HEK293 (cell line): ENCODE measurements at regions not wholly inside any gene's neighbourhood (a gene's known extent, or its start where the extent isn't known, plus 50 kb on each side); places are given as distances from the start of the nearest gene placed in this dataset.

Experiments used
- CTCF ChIA-PET: fragments of 350-600 bp; formaldehyde crosslinking; extraction: SDS; loops from one replicate; lab custom pipeline; 2021; ENCODE audit warnings: antibody characterized with exemption; lab: Yijun Ruan, JAX
- POLR2A ChIA-PET: fragments of 300-600 bp; formaldehyde crosslinking; extraction: SDS; loops from one replicate; lab custom pipeline; 2020; ENCODE audit warnings: antibody characterized with exemption, inconsistent platforms; lab: Yijun Ruan, JAX
- H3K27ac ChIP-seq: fragments of 200-500 bp; sonication (Bioruptor generic); 2 replicates; pipeline ENCODE4 v1.5.1; 2014; ENCODE audit warnings: low read depth, low read length, control low read depth, inconsistent platforms; ENCODE audit errors: extremely low read depth
- H3K36me3 ChIP-seq, 2 experiments: fragments of 200-500 bp in 1 of 2; sonication (Bioruptor generic) in 1 of 2; 1 replicate in 1 of 2; 2 replicates in 1 of 2; pipeline ENCODE4 v1.5.1; 2014 to 2017; ENCODE audit warnings: inconsistent platforms in 2 of 2, low read length in 2 of 2; ENCODE audit not compliant: control insufficient read depth in 2 of 2, insufficient read depth in 1 of 2
- H3K4me1 ChIP-seq: fragments of 200-500 bp; sonication (Bioruptor generic); 2 replicates; pipeline ENCODE4 v1.5.1; 2014; ENCODE audit warnings: mild to moderate bottlenecking, low read length, inconsistent platforms; ENCODE audit not compliant: control insufficient read depth, insufficient read depth
- H3K4me3 ChIP-seq: 2 replicates; pipeline ENCODE4 v1.5.1; 2011; ENCODE audit warnings: low read depth, mild to moderate bottlenecking, control low read depth, low read length, moderate library complexity
- H3K9me3 ChIP-seq: fragments of 200-500 bp; sonication (Bioruptor generic); 2 replicates; pipeline ENCODE4 v1.5.1; 2014; ENCODE audit warnings: low read depth, low read length, inconsistent platforms; ENCODE audit not compliant: control insufficient read depth, insufficient read depth
- PRDM6 ChIP-seq: fragments of 450-650 bp; formaldehyde crosslinking; IDR thresholded peaks from 2 replicates; pipeline ENCODE4 v1.5.1; 2017; ENCODE audit warnings: missing biosample characterization, missing genetic modification characterization
- SP3 ChIP-seq: fragments of 450-650 bp; formaldehyde crosslinking; IDR thresholded peaks from 2 replicates; pipeline ENCODE4 v1.5.1; 2016; ENCODE audit warnings: missing biosample characterization, missing genetic modification characterization
- ZBTB48 ChIP-seq: fragments of 450-650 bp; formaldehyde crosslinking; IDR thresholded peaks from 2 replicates; pipeline ENCODE4 v1.5.1; 2016; ENCODE audit warnings: missing biosample characterization, missing genetic modification characterization
- ZEB2 ChIP-seq: fragments of 450-650 bp; formaldehyde crosslinking; IDR thresholded peaks from 2 replicates; pipeline ENCODE4 v1.5.1; 2016; ENCODE audit warnings: missing biosample characterization, missing genetic modification characterization
- ZNF140 ChIP-seq: fragments of 450-650 bp; formaldehyde crosslinking; IDR thresholded peaks from 2 replicates; pipeline ENCODE4 v1.5.1; 2016; ENCODE audit warnings: missing biosample characterization, missing genetic modification characterization
- ZNF18 ChIP-seq: fragments of 450-650 bp; formaldehyde crosslinking; IDR thresholded peaks from 2 replicates; pipeline ENCODE4 v1.5.1; 2016; ENCODE audit warnings: missing biosample characterization, missing genetic modification characterization
- ZNF19 ChIP-seq: fragments of 450-650 bp; formaldehyde crosslinking; IDR thresholded peaks from 2 replicates; pipeline ENCODE4; 2016; ENCODE audit warnings: missing biosample characterization, missing genetic modification characterization, low read depth
- ZNF23 ChIP-seq: fragments of 450-650 bp; formaldehyde crosslinking; IDR thresholded peaks from 2 replicates; pipeline ENCODE4 v1.5.1; 2016; ENCODE audit warnings: missing biosample characterization, missing genetic modification characterization, borderline replicate concordance
- ZNF335 ChIP-seq: fragments of 450-650 bp; formaldehyde crosslinking; conservative IDR thresholded peaks from 2 replicates; pipeline ENCODE4 v1.5.1; 2016; ENCODE audit warnings: missing biosample characterization, missing genetic modification characterization
- ZNF488 ChIP-seq: fragments of 450-650 bp; formaldehyde crosslinking; IDR thresholded peaks from 2 replicates; pipeline ENCODE4 v1.5.1; 2016; ENCODE audit warnings: missing biosample characterization, missing genetic modification characterization
- ZNF501 ChIP-seq: fragments of 450-650 bp; formaldehyde crosslinking; IDR thresholded peaks from 2 replicates; pipeline ENCODE4 v1.5.1; 2016; ENCODE audit warnings: missing biosample characterization, missing genetic modification characterization
- ZNF510 ChIP-seq: fragments of 450-650 bp; formaldehyde crosslinking; IDR thresholded peaks from 2 replicates; pipeline ENCODE4 v1.5.1; 2018; ENCODE audit warnings: mild to moderate bottlenecking, missing genetic modification characterization, missing biosample characterization; ENCODE audit not compliant: insufficient replicate concordance
- ZNF610 ChIP-seq: fragments of 450-650 bp; formaldehyde crosslinking; IDR thresholded peaks from 2 replicates; pipeline ENCODE4 v1.5.1; 2016; ENCODE audit warnings: missing biosample characterization, missing genetic modification characterization, borderline replicate concordance
- ZNF664 ChIP-seq: fragments of 450-650 bp; formaldehyde crosslinking; IDR thresholded peaks from 2 replicates; pipeline ENCODE4 v1.5.1; 2016; ENCODE audit warnings: missing biosample characterization, missing genetic modification characterization
- ZNF747 ChIP-seq: fragments of 450-650 bp; formaldehyde crosslinking; IDR thresholded peaks from 2 replicates; pipeline ENCODE4 v1.5.1; 2016; ENCODE audit warnings: missing biosample characterization, missing genetic modification characterization
- TF ChIP-seq, protein P1 (sequence below): fragments of 450-650 bp; formaldehyde crosslinking; IDR thresholded peaks from 2 replicates; pipeline ENCODE4; 2016; ENCODE audit warnings: missing biosample characterization, missing genetic modification characterization
- TF ChIP-seq, protein P2 (sequence below): fragments of 450-650 bp; formaldehyde crosslinking; IDR thresholded peaks from 2 replicates; pipeline ENCODE4 v1.5.1; 2016; ENCODE audit warnings: missing biosample characterization, missing genetic modification characterization
- TF ChIP-seq, protein P3 (sequence below): fragments of 450-650 bp; formaldehyde crosslinking; IDR thresholded peaks from 2 replicates; pipeline ENCODE4 v1.5.1; 2016; ENCODE audit warnings: missing biosample characterization, missing genetic modification characterization
- TF ChIP-seq, protein P4 (sequence below): fragments of 450-650 bp; formaldehyde crosslinking; IDR thresholded peaks from 2 replicates; pipeline ENCODE4 v1.5.1; 2017; ENCODE audit warnings: missing biosample characterization, mild to moderate bottlenecking, missing genetic modification characterization, moderate library complexity
- TF ChIP-seq, protein P5 (sequence below): fragments of 450-650 bp; formaldehyde crosslinking; IDR thresholded peaks from 2 replicates; pipeline ENCODE4 v1.5.1; 2016; ENCODE audit warnings: missing biosample characterization, missing genetic modification characterization

DNA sequence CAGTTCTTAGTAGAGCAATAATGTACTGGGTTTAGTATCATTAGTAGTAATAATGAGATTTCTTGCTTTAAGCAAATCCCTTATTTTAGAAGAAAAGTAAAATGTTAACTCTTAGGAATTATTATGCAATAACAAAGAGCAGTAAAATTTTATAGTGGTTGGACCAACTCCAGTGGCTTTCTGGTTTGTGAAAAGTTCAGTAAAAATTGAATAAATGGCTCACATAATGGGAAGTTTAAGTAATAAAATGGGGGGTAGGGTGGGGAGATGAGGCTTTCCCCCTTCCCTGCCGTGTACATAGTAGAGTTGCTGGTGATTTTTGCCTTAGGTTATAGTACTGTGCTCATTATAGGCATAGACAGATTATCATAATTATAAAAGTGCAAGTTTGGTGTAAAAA is 250.5 kb upstream of the ATP2B1 start (continued):
- peak; percentile 88 for TF ChIP-seq PRDM6 (tag by site-specific recombination)

GRCh38 chr12:89954259-89954658 is 245.6 kb upstream of the ATP2B1 start:
- Histone ChIP-seq H3K27ac (no peak overlapping the region), H3K36me3 (no peaks in the 10 kb centered on the region), H3K9me3 (no peaks in the 10 kb centered on the region), H3K4me3 (no peak overlapping the region), H3K4me1 (peaks cover 18% of the 10 kb centered on the region)
- ChIA-PET CTCF (no interaction called here), POLR2A (no interaction called here)
- no peak for TF ChIP-seq ZNF501 (tag by site-specific recombination)
- no peak for TF ChIP-seq ZNF747 (tag by site-specific recombination)
- TF ChIP-seq, protein P1, sequence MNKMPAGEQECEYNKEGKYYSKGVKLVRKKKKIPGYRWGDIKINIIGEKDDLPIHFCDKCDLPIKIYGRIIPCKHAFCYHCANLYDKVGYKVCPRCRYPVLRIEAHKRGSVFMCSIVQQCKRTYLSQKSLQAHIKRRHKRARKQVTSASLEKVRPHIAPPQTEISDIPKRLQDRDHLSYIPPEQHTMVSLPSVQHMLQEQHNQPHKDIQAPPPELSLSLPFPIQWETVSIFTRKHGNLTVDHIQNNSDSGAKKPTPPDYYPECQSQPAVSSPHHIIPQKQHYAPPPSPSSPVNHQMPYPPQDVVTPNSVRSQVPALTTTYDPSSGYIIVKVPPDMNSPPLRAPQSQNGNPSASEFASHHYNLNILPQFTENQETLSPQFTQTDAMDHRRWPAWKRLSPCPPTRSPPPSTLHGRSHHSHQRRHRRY, result no peak
- TF ChIP-seq ZNF664 (tag by site-specific recombination), result no peak
- TF ChIP-seq ZNF19, result no peak
- TF ChIP-seq, protein P2, sequence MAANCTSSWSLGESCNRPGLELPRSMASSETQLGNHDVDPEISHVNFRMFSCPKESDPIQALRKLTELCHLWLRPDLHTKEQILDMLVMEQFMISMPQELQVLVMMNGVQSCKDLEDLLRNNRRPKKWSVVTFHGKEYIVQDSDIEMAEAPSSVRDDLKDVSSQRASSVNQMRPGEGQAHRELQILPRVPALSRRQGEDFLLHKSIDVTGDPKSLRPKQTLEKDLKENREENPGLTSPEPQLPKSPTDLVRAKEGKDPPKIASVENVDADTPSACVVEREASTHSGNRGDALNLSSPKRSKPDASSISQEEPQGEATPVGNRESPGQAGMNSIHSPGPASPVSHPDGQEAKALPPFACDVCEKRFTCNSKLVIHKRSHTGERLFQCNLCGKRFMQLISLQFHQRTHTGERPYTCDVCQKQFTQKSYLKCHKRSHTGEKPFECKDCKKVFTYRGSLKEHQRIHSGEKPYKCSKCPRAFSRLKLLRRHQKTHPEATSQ (tag by site-specific recombination), result no peak
- no peak for TF ChIP-seq ZEB2 (tag by site-specific recombination)
- no peak for TF ChIP-seq ZNF510 (tag by site-specific recombination)
- TF ChIP-seq, protein P3, sequence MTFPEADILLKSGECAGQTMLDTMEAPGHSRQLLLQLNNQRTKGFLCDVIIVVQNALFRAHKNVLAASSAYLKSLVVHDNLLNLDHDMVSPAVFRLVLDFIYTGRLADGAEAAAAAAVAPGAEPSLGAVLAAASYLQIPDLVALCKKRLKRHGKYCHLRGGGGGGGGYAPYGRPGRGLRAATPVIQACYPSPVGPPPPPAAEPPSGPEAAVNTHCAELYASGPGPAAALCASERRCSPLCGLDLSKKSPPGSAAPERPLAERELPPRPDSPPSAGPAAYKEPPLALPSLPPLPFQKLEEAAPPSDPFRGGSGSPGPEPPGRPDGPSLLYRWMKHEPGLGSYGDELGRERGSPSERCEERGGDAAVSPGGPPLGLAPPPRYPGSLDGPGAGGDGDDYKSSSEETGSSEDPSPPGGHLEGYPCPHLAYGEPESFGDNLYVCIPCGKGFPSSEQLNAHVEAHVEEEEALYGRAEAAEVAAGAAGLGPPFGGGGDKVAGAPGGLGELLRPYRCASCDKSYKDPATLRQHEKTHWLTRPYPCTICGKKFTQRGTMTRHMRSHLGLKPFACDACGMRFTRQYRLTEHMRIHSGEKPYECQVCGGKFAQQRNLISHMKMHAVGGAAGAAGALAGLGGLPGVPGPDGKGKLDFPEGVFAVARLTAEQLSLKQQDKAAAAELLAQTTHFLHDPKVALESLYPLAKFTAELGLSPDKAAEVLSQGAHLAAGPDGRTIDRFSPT, result no peak
- TF ChIP-seq, protein P4, sequence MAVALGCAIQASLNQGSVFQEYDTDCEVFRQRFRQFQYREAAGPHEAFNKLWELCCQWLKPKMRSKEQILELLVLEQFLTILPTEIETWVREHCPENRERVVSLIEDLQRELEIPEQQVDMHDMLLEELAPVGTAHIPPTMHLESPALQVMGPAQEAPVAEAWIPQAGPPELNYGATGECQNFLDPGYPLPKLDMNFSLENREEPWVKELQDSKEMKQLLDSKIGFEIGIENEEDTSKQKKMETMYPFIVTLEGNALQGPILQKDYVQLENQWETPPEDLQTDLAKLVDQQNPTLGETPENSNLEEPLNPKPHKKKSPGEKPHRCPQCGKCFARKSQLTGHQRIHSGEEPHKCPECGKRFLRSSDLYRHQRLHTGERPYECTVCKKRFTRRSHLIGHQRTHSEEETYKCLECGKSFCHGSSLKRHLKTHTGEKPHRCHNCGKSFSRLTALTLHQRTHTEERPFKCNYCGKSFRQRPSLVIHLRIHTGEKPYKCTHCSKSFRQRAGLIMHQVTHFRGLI (tag by site-specific recombination), result no peak

- ChIA-PET POLR2A (interaction anchor here (0.6 to 1.0 kb wide), 2 partner anchors 23 to 48 kb away, joined by 3 read pairs; no protein-coding TSS in a partner anchor), CTCF (interaction anchor here (0.6 to 1.2 kb wide), 5 partner anchors 19 to 829 kb away, joined by 3 to 5 read pairs (median 3); no protein-coding TSS in a partner anchor)
- Histone ChIP-seq H3K27ac (no peak overlapping the region), H3K9me3 (no peaks in the 10 kb centered on the region), H3K4me1 (peaks cover 31% of the 10 kb centered on the region), H3K36me3 (no peaks in the 10 kb centered on the region), H3K4me3 (no peak overlapping the region)
- TF ChIP-seq ZNF488 (tag by site-specific recombination) (no peak), ZBTB48 (tag by site-specific recombination) (0 out of 2 replicates have a peak, but pooled peaks have one; percentile 6), ZNF140 (tag by site-specific recombination) (no peak), ZNF23 (tag by site-specific recombination) (no peak), ZNF335 (tag by site-specific recombination) (0 out of 2 replicates have a peak, but pooled peaks have one; percentile 3), ZNF18 (tag by site-specific recombination) (no peak), ZNF610 (no peak), SP3 (tag by site-specific recombination) (0 out of 2 replicates have a peak, but pooled peaks have one; percentile 14)
- TF ChIP-seq, protein P5, sequence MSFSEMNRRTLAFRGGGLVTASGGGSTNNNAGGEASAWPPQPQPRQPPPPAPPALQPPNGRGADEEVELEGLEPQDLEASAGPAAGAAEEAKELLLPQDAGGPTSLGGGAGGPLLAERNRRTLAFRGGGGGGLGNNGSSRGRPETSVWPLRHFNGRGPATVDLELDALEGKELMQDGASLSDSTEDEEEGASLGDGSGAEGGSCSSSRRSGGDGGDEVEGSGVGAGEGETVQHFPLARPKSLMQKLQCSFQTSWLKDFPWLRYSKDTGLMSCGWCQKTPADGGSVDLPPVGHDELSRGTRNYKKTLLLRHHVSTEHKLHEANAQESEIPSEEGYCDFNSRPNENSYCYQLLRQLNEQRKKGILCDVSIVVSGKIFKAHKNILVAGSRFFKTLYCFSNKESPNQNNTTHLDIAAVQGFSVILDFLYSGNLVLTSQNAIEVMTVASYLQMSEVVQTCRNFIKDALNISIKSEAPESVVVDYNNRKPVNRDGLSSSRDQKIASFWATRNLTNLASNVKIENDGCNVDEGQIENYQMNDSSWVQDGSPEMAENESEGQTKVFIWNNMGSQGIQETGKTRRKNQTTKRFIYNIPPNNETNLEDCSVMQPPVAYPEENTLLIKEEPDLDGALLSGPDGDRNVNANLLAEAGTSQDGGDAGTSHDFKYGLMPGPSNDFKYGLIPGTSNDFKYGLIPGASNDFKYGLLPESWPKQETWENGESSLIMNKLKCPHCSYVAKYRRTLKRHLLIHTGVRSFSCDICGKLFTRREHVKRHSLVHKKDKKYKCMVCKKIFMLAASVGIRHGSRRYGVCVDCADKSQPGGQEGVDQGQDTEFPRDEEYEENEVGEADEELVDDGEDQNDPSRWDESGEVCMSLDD (tag by site-specific recombination), result no peak
Observed at GRCh38 chr12:89951694-89952060, 243.0 kb upstream of the ATP2B1 start.
